ENCODE measurements at regions not wholly inside any gene's neighbourhood (a gene's known extent, or its start where the extent isn't known, plus 50 kb on each side); places are given as distances from the start of the nearest gene placed in this dataset.

DNA sequence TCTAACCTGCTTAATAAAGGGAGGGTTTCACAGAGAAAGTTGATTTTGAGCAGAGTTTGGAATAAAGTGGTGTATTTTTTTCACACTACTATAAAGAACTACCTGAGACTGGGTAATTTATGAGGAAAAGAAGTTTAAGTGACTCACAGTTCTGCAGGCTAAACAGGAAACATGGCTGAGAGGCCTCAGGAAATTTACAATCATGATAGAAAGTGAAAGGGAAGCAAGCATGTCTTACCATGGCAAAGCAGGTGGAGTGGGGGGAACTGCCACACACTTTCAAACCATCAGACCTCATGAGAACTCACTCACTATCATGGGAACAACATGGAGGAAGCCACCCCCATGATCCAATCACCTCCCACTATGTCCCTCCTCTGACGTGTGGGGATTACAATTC, 546.7 kb downstream of the EPHA4 start:
- Histone ChIP-seq H2BK20ac (ENCODE audit: low read depth, low read length, poor library complexity, severe bottlenecking) (no peak overlapping the region), H3K9me3 (ENCODE audit: control insufficient read depth, low read depth, low read length) (no peaks in the 10 kb centered on the region), H3T11ph (ENCODE audit: low read length) (no peak overlapping the region), H4K20me1 (ENCODE audit: control insufficient read depth, insufficient read depth, insufficient read length) (no peaks in the 10 kb centered on the region), H4K5ac (ENCODE audit: insufficient read length, low read depth, low read length) (no peak overlapping the region), H3K14ac (ENCODE audit: insufficient read depth, low read length) (no peak overlapping the region), H3K4me2 (ENCODE audit: insufficient read depth, insufficient read length, low read length) (no peak overlapping the region), H3K18ac (ENCODE audit: insufficient read length, low read depth, low read length) (no peak overlapping the region), H2BK12ac (ENCODE audit: insufficient read length, low read depth, low read length) (no peak overlapping the region), H2AK5ac (ENCODE audit: insufficient read length, low read length) (no peak overlapping the region), H3K27ac (ENCODE audit: insufficient read length, low read depth, low read length) (no peak overlapping the region), H2AFZ (ENCODE audit: low read length) (no peak overlapping the region), H4K91ac (ENCODE audit: insufficient read length, low read depth, low read length) (no peak overlapping the region), H3K9ac (ENCODE audit: extremely low read depth, insufficient read length, low read length) (no peak overlapping the region), H3K79me2 (ENCODE audit: insufficient read depth, low read length) (no peaks in the 10 kb centered on the region), H3K23ac (ENCODE audit: insufficient read length, low read depth, low read length) (no peak overlapping the region), H2BK15ac (ENCODE audit: low read depth, low read length) (no peak overlapping the region), H3K4ac (ENCODE audit: low read depth, low read length) (no peak overlapping the region), H3K4me1 (ENCODE audit: insufficient read depth, low read length) (no peaks in the 10 kb centered on the region), H4K8ac (replicated peaks; ENCODE audit: insufficient read length, low read depth, low read length) (no peak overlapping the region), H3K27me3 (ENCODE audit: insufficient read depth, low read length) (no peaks in the 10 kb centered on the region), H2BK120ac (ENCODE audit: low read depth, low read length, poor library complexity, severe bottlenecking) (no peak overlapping the region), H3K56ac (ENCODE audit: insufficient read length, low read depth, low read length) (no peak overlapping the region), H3K79me1 (ENCODE audit: insufficient read depth, low read depth, low read length, poor library complexity, severe bottlenecking) (no peaks in the 10 kb centered on the region), H3K23me2 (ENCODE audit: insufficient read length, low read depth, low read length, poor library complexity, severe bottlenecking) (no peaks in the 10 kb centered on the region), H2BK5ac (ENCODE audit: insufficient read length, low read length) (no peak overlapping the region)
- no CpG with 5 or more reads among the region's 1 CpG for WGBS (ENCODE audit: extremely low coverage, insufficient read length, low lambda C conversion rate)
- no peak for DNase-seq
- H3K9me3 Mint-ChIP-seq, result no peaks in the 10 kb centered on the region; a peak in 1 of 5 replicates
- H3K36me3 Mint-ChIP-seq (ENCODE audit: insufficient read depth in 1 of 3, low read depth in 3 of 3), result no peaks in the 10 kb centered on the region
- no peak for TF ChIP-seq CTCF (conservative IDR thresholded peaks at IDR 0.05)
- peaks cover 2% of the 10 kb centered on the region for H3K27me3 Mint-ChIP-seq (ENCODE audit: low read depth)
- no peaks in the 10 kb centered on the region for H3K4me1 Mint-ChIP-seq
- no peak overlapping the region for H3K4me3 Mint-ChIP-seq
- no peak overlapping the region for H3K27ac Mint-ChIP-seq
